ENCODE measurements at regions not wholly inside any gene's neighbourhood (a gene's known extent, or its start where the extent isn't known, plus 50 kb on each side); places are given as distances from the start of the nearest gene placed in this dataset.

DNA sequence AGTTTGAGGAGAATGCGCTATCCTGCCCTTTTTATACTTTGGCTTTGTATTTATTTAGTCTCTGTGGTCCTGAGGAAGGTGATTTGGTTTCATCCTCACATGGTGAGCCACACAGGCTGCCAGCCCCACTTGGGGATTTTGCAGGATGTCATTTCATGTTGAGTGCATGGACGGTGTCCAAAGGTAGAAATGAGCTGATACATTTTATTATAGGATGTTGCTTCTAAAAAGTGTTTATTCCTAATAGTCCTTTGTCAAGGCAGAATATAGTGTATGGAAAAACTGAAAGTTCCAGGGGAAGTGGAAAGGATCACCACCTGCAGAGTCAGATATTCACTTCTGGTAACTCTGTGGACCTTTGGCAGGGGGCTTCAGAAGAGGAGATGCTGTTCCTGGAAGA, 434.6 kb downstream of the CD109 start:
- TF ChIP-seq, protein P1, sequence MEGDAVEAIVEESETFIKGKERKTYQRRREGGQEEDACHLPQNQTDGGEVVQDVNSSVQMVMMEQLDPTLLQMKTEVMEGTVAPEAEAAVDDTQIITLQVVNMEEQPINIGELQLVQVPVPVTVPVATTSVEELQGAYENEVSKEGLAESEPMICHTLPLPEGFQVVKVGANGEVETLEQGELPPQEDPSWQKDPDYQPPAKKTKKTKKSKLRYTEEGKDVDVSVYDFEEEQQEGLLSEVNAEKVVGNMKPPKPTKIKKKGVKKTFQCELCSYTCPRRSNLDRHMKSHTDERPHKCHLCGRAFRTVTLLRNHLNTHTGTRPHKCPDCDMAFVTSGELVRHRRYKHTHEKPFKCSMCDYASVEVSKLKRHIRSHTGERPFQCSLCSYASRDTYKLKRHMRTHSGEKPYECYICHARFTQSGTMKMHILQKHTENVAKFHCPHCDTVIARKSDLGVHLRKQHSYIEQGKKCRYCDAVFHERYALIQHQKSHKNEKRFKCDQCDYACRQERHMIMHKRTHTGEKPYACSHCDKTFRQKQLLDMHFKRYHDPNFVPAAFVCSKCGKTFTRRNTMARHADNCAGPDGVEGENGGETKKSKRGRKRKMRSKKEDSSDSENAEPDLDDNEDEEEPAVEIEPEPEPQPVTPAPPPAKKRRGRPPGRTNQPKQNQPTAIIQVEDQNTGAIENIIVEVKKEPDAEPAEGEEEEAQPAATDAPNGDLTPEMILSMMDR (IDR thresholded peaks at IDR 0.05; ENCODE audit: low read depth, low read length), result no peak
- no peak for DNase-seq (ENCODE audit: low read depth in 2 of 2)
- no peak overlapping the region for H3K4me3 ChIP-seq (replicated peaks in 1 of 2; ENCODE audit: low read depth in 2 of 2, low read length in 2 of 2)

DNA sequence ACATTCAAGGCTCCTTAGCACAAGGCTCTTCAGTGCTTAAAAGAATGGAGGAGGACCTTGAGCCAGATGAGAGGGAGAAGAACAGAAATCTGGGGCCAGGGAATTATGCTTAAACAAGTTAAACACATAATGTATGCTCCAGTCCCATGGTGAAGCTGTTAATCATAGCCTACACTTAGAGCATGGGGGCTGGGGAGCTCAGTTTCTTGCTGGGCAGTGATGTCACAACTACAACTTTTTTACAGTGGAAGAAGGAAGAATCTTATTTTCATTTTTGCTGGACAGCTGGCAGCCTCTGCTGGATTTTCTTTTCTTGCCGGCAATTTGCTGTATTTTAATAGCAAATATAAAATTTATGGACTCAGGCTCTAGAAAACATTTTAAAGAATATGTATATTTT, 432.5 kb downstream of the CD109 start:
- TF ChIP-seq, protein P1 (IDR thresholded peaks at IDR 0.05; ENCODE audit: low read depth, low read length), result no peak
- DNase-seq (ENCODE audit: low read depth in 2 of 2), result peak in 1 of 2 donors; percentile 2
- H3K4me3 ChIP-seq (replicated peaks in 1 of 2; ENCODE audit: low read depth in 2 of 2, low read length in 2 of 2), result no peak overlapping the region

DNA sequence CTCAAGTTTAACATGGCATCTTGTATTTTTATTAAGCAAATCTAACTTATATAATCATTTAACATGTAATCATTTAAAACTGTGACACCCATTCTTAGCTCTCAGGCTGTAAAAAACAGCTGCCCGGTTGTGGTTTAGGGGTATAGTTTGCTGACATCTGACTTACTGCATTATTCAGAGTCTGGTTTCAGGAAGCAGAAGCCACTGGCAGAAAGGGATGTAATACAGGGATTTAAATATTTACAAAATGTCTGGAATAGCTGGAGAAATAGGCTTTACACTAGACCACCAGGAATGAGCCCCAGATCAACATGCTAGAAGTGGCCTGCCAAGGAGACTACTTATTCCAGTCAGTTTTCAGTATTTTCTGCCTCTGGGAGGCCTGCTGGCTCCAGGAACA, 421.1 kb downstream of the CD109 start:
- no peak overlapping the region for H3K4me3 ChIP-seq (replicated peaks in 1 of 2; ENCODE audit: low read depth in 2 of 2, low read length in 2 of 2)
- TF ChIP-seq, protein P1 (IDR thresholded peaks at IDR 0.05; ENCODE audit: low read depth, low read length), result no peak
- DNase-seq (ENCODE audit: low read depth in 2 of 2), result no peak

DNA sequence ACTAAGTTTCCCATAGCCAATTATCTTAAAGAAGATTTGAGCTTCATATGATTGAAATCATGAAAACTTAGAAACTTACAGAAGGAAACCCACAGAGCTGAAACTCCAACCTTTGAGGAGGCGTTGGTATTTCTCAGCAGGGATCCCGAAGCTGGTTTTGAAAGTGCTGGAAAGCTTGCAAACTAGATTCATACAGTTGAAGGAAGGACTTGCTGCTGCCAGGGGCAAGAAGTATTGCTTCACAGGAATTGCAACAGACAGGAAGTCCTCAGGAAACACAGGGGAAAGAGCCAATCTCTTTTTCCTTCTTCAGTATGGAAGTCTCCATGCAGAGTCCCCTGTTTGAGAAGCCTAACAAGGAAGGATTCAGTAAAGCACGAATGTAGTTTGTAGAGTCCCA, 419.7 kb downstream of the CD109 start:
- TF ChIP-seq, protein P1 (IDR thresholded peaks at IDR 0.05; ENCODE audit: low read depth, low read length), result no peak
- DNase-seq (ENCODE audit: low read depth in 2 of 2), result peak; percentile 9 to 55
- H3K4me3 ChIP-seq (replicated peaks in 1 of 2; ENCODE audit: low read depth in 2 of 2, low read length in 2 of 2), result no peak overlapping the region

DNA sequence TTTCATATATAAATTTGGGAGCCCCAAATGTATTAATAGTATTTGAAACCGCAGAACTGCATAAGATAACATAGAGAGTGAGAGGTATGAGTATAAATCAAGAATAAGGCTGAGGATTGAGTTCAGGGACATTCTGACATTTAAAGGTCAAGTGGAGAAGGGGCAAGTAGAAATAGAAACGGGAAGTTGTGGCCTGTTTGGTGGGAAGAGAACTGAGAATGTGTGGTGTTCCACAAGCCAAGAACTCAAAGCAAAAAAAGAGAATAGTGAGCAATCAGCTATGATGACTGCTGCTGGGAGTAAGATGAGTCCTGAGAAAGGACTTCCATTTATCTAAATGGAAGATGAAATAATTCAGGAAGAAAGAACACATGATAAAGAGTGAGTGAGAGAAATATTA, 418.4 kb downstream of the CD109 start:
- H3K4me3 ChIP-seq (replicated peaks in 1 of 2; ENCODE audit: low read depth in 2 of 2, low read length in 2 of 2), result no peak overlapping the region
- TF ChIP-seq, protein P1 (IDR thresholded peaks at IDR 0.05; ENCODE audit: low read depth, low read length), result no peak
- no peak for DNase-seq (ENCODE audit: low read depth in 2 of 2)

DNA sequence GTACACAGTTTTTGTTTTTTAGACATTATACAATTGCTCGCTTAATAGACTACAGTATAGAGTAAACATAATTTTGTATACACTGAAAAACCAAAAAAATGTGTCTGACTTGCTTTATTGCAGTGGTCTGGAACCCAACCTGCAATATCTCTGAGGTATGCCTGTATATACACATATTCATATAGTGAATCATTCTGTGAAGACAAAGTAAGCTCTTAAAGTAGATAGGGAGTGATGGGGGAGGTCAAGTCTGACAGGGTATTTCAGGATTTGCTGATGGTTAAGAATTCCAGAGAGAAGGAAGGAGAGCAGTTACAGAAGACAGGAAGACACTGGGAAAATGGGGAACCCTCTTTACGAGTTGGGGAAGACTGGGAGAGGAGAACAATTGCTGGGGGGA, 417.9 kb downstream of the CD109 start:
- TF ChIP-seq, protein P1 (IDR thresholded peaks at IDR 0.05; ENCODE audit: low read depth, low read length), result no peak
- DNase-seq (ENCODE audit: low read depth in 2 of 2), result no peak

DNA sequence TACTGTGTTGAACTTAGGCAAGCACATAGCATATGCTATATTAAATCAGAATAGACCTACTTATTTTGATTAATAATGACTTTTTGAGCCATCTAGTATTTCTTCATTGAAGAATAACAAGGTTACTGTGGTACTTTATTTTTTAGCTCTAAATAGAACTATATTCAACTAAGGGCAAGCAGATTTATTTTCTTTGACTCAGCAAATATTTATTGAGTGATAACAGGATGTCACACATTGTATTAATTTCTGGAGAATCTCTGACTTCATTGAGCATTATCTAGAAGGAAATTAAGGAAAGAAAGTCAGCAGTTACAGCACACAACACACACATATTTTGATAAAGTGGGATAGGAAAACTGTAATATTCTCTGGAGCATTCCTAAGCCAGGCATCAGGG, 407.4 kb downstream of the CD109 start:
- no peak for DNase-seq (ENCODE audit: low read depth in 2 of 2)
- TF ChIP-seq, protein P1 (IDR thresholded peaks at IDR 0.05; ENCODE audit: low read depth, low read length), result no peak
- no peak overlapping the region for H3K4me3 ChIP-seq (replicated peaks in 1 of 2; ENCODE audit: low read depth in 2 of 2, low read length in 2 of 2)

More for the DNA sequence above, 417.9 kb downstream of the CD109 start:
- no peak overlapping the region for H3K4me3 ChIP-seq (replicated peaks in 1 of 2; ENCODE audit: low read depth in 2 of 2, low read length in 2 of 2)
